IMR-90 (cell line): ENCODE measurements at regions not wholly inside any gene's neighbourhood (a gene's known extent, or its start where the extent isn't known, plus 50 kb on each side); places are given as distances from the start of the nearest gene placed in this dataset.

ENCODE experiments used
- ATAC-seq: fragments of 200-7000 bp; cut with Tn5 transposase; 2 replicates; pipeline ENCODE4 v1.9.1; 2020; ENCODE audit warnings: low read depth, mild to moderate bottlenecking, moderate library complexity
- BruUV-seq: library from RNA; stranded (reverse); fragments of 400-500 nt; replicated peaks from 2 replicates; lab custom pipeline; 2021; lab: Mats Ljungman, UMichigan
- CTCF ChIA-PET: fragments of 300-600 bp; formaldehyde crosslinking; extraction: SDS; loops from one replicate; lab custom pipeline; 2021; ENCODE audit warnings: antibody characterized with exemption; lab: Yijun Ruan, JAX
- POLR2A ChIA-PET: fragments of 300-600 bp; sonication (Branson Sonifier 250); formaldehyde crosslinking; loops from one replicate; lab custom pipeline; 2022; ENCODE audit warnings: antibody characterized with exemption; ENCODE audit not compliant: unreplicated experiment; lab: Charles Lee
- DNase-seq: peaks from one replicate; pipeline ENCODE4 v3.0.0; 2013
- H2AFZ ChIP-seq: replicated peaks from 2 replicates; pipeline ENCODE3; 2013; ENCODE audit warnings: low read length, mild to moderate bottlenecking; ENCODE audit not compliant: poor library complexity
- H2AK5ac ChIP-seq: 2 replicates; pipeline ENCODE4 v1.6.1; 2013; ENCODE audit warnings: low read depth, low read length, inconsistent platforms
- H2AK9ac ChIP-seq: replicated peaks from 2 replicates; pipeline ENCODE3; 2013; ENCODE audit warnings: mild to moderate bottlenecking, low read depth, low read length, moderate library complexity; ENCODE audit not compliant: poor library complexity
- H2BK120ac ChIP-seq: 2 replicates; pipeline ENCODE4 v1.6.1; 2013; ENCODE audit warnings: low read depth, low read length, inconsistent platforms
- H2BK15ac ChIP-seq: 3 replicates; pipeline ENCODE4 v1.6.1; 2013; ENCODE audit warnings: low read depth, low read length, inconsistent platforms
- H2BK20ac ChIP-seq: 2 replicates; pipeline ENCODE4 v1.6.1; 2013; ENCODE audit warnings: low read depth, mild to moderate bottlenecking, inconsistent platforms, low read length, moderate library complexity
- H2BK5ac ChIP-seq: 2 replicates; pipeline ENCODE4 v1.6.1; 2013; ENCODE audit warnings: mild to moderate bottlenecking, low read depth, low read length, inconsistent platforms; ENCODE audit not compliant: poor library complexity, severe bottlenecking
- H3K14ac ChIP-seq: replicated peaks from 2 replicates; pipeline ENCODE4 v1.6.1; 2013; ENCODE audit warnings: low read depth, low read length, inconsistent platforms
- H3K18ac ChIP-seq: 2 replicates; pipeline ENCODE4 v1.6.1; 2013; ENCODE audit warnings: low read depth, low read length, control low read depth
- H3K23ac ChIP-seq: 2 replicates; pipeline ENCODE4 v1.6.1; 2013; ENCODE audit warnings: low read depth, low read length, inconsistent platforms
- H3K27ac ChIP-seq: 2 replicates; pipeline ENCODE4 v1.5.1; 2013; ENCODE audit warnings: mild to moderate bottlenecking, control low read depth, low read length; ENCODE audit not compliant: insufficient read depth
- H3K27me3 ChIP-seq: 2 replicates; pipeline ENCODE4 v1.6.1; 2013; ENCODE audit warnings: low read length; ENCODE audit not compliant: control insufficient read depth, insufficient read depth
- H3K36me3 ChIP-seq: 2 replicates; pipeline ENCODE4 v1.6.1; 2013; ENCODE audit warnings: low read length, mixed read lengths; ENCODE audit not compliant: control insufficient read depth, insufficient read depth
- H3K4ac ChIP-seq: 2 replicates; pipeline ENCODE4 v1.6.1; 2013; ENCODE audit warnings: low read depth, low read length, inconsistent platforms
- H3K4me1 ChIP-seq: 2 replicates; pipeline ENCODE4 v1.6.1; 2013; ENCODE audit warnings: low read length, mixed read lengths; ENCODE audit not compliant: control insufficient read depth, insufficient read depth
- H3K4me2 ChIP-seq: 2 replicates; pipeline ENCODE4 v1.6.1; 2013; ENCODE audit warnings: low read depth, mild to moderate bottlenecking, control low read depth, low read length, moderate library complexity
- H3K4me3 ChIP-seq: 2 replicates; pipeline ENCODE4 v1.5.1; 2013; ENCODE audit warnings: low read depth, mild to moderate bottlenecking, control low read depth, low read length, moderate library complexity; ENCODE audit not compliant: insufficient read depth
- H3K56ac ChIP-seq: 2 replicates; pipeline ENCODE4 v1.6.1; 2013; ENCODE audit warnings: low read length, inconsistent platforms; ENCODE audit not compliant: insufficient read depth; ENCODE audit errors: extremely low read depth
- H3K79me1 ChIP-seq, 2 experiments: 2 replicates each; pipeline ENCODE4 v1.6.1; 2013; ENCODE audit warnings: low read length in 2 of 2, inconsistent platforms in 1 of 2, low read depth in 1 of 2
- H3K9ac ChIP-seq: 2 replicates; pipeline ENCODE4 v1.6.1; 2013; ENCODE audit warnings: low read depth, low read length, control low read depth
- H3K9me1 ChIP-seq: 2 replicates; pipeline ENCODE4 v1.6.1; 2013; ENCODE audit warnings: low read length, inconsistent platforms; ENCODE audit not compliant: insufficient read depth
- H3K9me3 ChIP-seq: 2 replicates; pipeline ENCODE4 v1.6.1; 2013; ENCODE audit warnings: low read length; ENCODE audit not compliant: control insufficient read depth, insufficient read depth
- H4K20me1 ChIP-seq: 2 replicates; pipeline ENCODE4 v1.6.1; 2013; ENCODE audit warnings: low read length, inconsistent platforms; ENCODE audit not compliant: insufficient read depth
- H4K5ac ChIP-seq: 2 replicates; pipeline ENCODE4 v1.6.1; 2013; ENCODE audit warnings: mild to moderate bottlenecking, low read depth, low read length, control low read depth
- H4K8ac ChIP-seq, 2 experiments: 2 replicates each; pipeline ENCODE4 v1.6.1; 2013; ENCODE audit warnings: low read depth in 2 of 2, low read length in 2 of 2, control low read depth in 1 of 2, inconsistent platforms in 1 of 2
- H4K91ac ChIP-seq: 2 replicates; pipeline ENCODE4 v1.6.1; 2013; ENCODE audit warnings: low read depth, low read length, inconsistent platforms; ENCODE audit not compliant: insufficient read depth
- CEBPB ChIP-seq: IDR thresholded peaks from 2 replicates; pipeline ENCODE4 v1.6.1; 2012; ENCODE audit warnings: low read depth, low read length, improper control_type of control experiment
- MAFK ChIP-seq: IDR thresholded peaks from 2 replicates; pipeline ENCODE4 v1.6.1; 2012; ENCODE audit warnings: low read depth, low read length, improper control_type of control experiment
- MAZ ChIP-seq: IDR thresholded peaks from 2 replicates; pipeline ENCODE4 v1.6.1; 2012; ENCODE audit warnings: low read depth, mild to moderate bottlenecking, low read length, improper control_type of control experiment, moderate library complexity, borderline replicate concordance
- POLR2A ChIP-seq: IDR thresholded peaks from 2 replicates; pipeline ENCODE4 v1.6.1; 2012; ENCODE audit warnings: mild to moderate bottlenecking, low read depth, low read length
- RAD21 ChIP-seq: IDR thresholded peaks from 2 replicates; pipeline ENCODE4 v1.6.1; 2012; ENCODE audit warnings: low read length, improper control_type of control experiment
- RCOR1 ChIP-seq: IDR thresholded peaks from 2 replicates; pipeline ENCODE4 v1.6.1; 2012; ENCODE audit warnings: mild to moderate bottlenecking, low read length, improper control_type of control experiment; ENCODE audit not compliant: insufficient replicate concordance
- SMC3 ChIP-seq: fragments of 150-350 bp; IDR thresholded peaks from 2 replicates; pipeline ENCODE4 v1.6.1; 2016; ENCODE audit warnings: low read depth, mild to moderate bottlenecking, antibody characterized with exemption, low read length, moderate library complexity
- WGBS, 2 experiments: methylation state at CpG; one replicate each; pipeline versions ENCODE4 v1.1.5 to v1.1.7; 2013; ENCODE audit warnings: missing lambda C conversion rate in 2 of 2; ENCODE audit not compliant: insufficient read length in 1 of 2; ENCODE audit errors: extremely low coverage in 2 of 2; 5-methylcytosine and 5-hydroxymethylcytosine counted together
- dilution Hi-C: fragments of 300-500 bp; cut with HindIII; formaldehyde crosslinking; loops from one replicate; pipeline ENCODE4 v1.14.3; 2018; ENCODE audit warnings: low sequenced_read_pairs; ENCODE audit not compliant: unreplicated experiment
- in situ Hi-C: fragments of 300-500 bp; cut with MboI; formaldehyde crosslinking; loops from 3 replicates; pipeline ENCODE4 v1.14.3; 2019; ENCODE audit warnings: low sequenced_read_pairs, inconsistent platforms, mixed read lengths
- intact Hi-C: fragments of 100-400 bp; cut with micrococcal nuclease; formaldehyde crosslinking; loops from 2 replicates; pipeline ENCODE4 v1.10.0; 2022
- TF ChIP-seq, protein P1 (sequence below): fragments of 150-350 bp; IDR thresholded peaks from 2 replicates; pipeline ENCODE4 v1.6.1; 2016; ENCODE audit warnings: low read depth, mild to moderate bottlenecking, low read length, moderate library complexity, borderline replicate concordance

DNA sequence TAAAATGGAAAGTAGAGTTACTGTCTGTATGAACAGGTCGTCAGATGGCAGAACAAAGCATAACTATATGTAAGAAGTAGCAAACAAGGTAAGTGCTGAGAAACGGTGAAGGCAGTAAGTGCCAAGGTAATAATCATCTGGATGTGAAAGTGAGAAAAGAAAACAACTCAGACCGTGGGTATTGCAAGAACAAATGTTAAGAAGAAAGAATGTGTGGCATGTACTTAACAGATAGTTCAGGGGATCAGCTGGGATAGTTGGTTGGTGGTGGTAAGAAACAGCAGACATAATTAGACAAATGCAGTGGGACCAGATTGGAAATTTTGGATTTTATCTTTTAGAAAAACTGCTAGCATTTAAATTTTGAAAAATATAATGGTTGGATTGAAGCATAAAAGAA is 375.8 kb upstream of the NXPH2 start:
- Histone ChIP-seq H3K4me1 (no peaks in the 10 kb centered on the region), H3K56ac (no peak overlapping the region), H3K18ac (no peak overlapping the region), H3K4ac (no peak overlapping the region), H3K4me2 (no peak overlapping the region), H3K9ac (no peak overlapping the region), H4K5ac (no peak overlapping the region), H2BK120ac (no peak overlapping the region), H3K9me1 (no peaks in the 10 kb centered on the region), H3K27ac (no peak overlapping the region), H3K4me3 (no peak overlapping the region), H3K23ac (no peak overlapping the region), H3K79me1 (no peaks in the 10 kb centered on the region), H2BK20ac (no peak overlapping the region), H4K20me1 (no peaks in the 10 kb centered on the region), H2BK15ac (no peak overlapping the region), H2BK5ac (no peak overlapping the region), H4K91ac (no peak overlapping the region), H2AFZ (no peak overlapping the region), H3K36me3 (no peaks in the 10 kb centered on the region), H3K14ac (no peak overlapping the region), H2AK5ac (no peak overlapping the region), H3K27me3 (no peaks in the 10 kb centered on the region), H4K8ac (no peak overlapping the region), H3K9me3 (0 out of 2 replicates have a peak, but pooled peaks cover 2% of the 10 kb centered on the region), H2AK9ac (no peak overlapping the region)
- dilution Hi-C loops (no loop called here), intact Hi-C loops (no loop called here), in situ Hi-C loops (no loop called here)
- no TSS peak for BruUV-seq
- 6% methylated on average over 2 of the region's 3 CpGs; no CpG with 5 or more reads in 1 of the 2 experiments for WGBS, 2 experiments
- ATAC-seq (no peak), DNase-seq (no peak)
- TF ChIP-seq MAZ = no peak
- TF ChIP-seq MAFK = no peak
- TF ChIP-seq, protein P1, sequence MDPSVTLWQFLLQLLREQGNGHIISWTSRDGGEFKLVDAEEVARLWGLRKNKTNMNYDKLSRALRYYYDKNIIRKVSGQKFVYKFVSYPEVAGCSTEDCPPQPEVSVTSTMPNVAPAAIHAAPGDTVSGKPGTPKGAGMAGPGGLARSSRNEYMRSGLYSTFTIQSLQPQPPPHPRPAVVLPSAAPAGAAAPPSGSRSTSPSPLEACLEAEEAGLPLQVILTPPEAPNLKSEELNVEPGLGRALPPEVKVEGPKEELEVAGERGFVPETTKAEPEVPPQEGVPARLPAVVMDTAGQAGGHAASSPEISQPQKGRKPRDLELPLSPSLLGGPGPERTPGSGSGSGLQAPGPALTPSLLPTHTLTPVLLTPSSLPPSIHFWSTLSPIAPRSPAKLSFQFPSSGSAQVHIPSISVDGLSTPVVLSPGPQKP = no peak
- no peak for TF ChIP-seq SMC3
- TF ChIP-seq POLR2A = no peak
- TF ChIP-seq CEBPB = no peak
- no peak for TF ChIP-seq RAD21
- no peak for TF ChIP-seq RCOR1
- CTCF ChIA-PET = no interaction called here
- POLR2A ChIA-PET = no interaction called here
